Inflammatory macrophage treated with lipopolysaccharide for 4 hours (primary cell): ENCODE measurements at regions not wholly inside any gene's neighbourhood (a gene's known extent, or its start where the extent isn't known, plus 50 kb on each side); places are given as distances from the start of the nearest gene placed in this dataset.

Experiments
- DNase-seq: peaks from one replicate; pipeline ENCODE4 v3.0.0-alpha.2; 2020

DNA sequence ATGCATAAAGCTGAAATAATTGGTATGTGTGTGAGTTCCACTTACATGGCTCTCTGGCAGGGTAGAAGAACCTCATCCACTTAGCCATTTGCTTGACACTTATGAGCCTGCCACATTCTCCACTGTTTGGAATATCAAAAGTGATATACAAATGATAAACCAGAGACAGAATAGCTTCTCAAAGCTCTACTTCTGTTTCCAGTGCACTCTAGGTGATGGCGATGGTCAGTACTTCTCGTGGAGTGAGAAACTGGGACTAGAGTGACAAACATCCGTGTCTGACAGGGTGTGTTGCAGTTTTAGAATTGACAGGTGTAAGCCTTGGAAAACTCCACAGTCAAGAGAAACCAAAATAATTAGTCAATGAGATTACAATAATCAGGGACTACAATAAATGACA, 935.8 kb upstream of the TYRP1 start:
- no peak for DNase-seq

DNA sequence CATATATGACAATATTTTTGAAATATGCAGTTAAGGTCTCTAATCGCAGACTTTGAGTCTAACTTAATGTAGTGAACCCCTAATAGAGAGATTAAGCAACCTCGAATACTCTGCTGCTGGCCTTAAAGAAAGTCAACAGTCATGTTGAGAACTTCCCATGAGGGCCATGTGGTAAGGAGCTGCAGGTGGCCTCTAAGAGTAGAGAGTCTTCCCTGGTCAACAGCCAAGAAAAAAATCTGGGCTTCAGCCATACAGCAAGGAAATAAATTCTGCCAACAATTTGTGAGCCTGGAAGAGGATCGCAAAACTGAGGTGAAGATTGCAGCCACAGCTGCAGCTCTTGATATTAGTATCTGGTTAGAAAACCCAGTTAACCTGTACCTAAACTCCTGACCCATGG, 935.2 kb upstream of the TYRP1 start:
- no peak for DNase-seq

DNA sequence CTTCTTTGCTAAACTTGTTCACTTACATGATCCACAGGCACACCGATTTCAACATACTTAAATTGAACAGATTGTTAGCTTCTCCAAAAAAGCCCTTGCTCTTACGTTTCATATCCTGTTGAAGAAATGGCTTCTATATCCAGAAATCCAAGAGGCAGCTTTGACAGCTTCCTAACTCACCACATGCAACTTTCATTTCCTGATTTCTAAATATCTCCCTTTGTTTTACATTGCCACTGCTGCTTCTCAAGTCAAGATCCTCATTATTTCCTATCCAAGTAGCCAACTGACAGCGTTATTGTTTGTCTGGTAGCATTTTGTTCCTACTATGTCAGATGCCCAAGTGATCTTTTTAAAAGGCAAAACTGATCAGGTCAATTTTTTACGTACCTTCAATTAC, 913.2 kb upstream of the TYRP1 start:
- no peak for DNase-seq

DNA sequence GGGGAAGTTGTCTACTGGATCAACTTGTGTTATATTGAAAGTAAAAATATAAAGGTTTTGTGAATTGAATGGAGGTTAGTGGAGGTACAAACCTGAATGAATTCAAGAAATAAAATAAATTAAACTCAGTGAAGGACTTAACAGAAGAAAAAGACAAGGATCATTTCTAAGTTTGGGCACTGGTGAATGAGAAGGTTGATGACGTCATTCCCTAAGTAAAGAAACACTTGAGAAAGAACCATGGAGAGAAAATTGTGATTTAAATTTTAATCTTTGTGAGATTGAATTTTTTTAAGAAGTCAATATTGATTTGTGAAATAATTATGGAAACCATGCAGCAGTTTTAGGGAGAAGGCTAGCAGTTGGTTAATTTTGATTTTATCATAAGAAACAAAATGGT, 900.3 kb upstream of the TYRP1 start:
- DNase-seq = no peak

DNA sequence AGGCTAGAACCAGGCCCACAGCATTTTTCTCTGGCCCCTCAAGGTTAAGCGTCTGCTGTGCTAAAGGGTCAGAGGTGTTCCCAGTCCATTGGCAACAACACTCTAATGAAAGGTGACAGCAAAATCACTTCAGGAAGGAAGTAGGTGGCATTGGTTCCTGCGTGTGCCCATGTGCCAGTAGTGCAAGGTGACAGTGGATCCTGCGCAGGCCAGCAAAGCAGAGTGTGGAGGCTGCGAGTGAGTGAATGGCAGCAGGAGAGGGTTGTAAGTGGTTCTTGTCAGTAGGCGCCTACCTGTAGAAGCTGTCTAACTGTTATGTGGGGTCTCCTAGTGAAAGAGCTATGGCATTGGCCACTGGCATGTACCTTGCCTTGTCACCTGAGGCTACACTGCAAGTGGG, 898.2 kb upstream of the TYRP1 start:
- DNase-seq = no peak

DNA sequence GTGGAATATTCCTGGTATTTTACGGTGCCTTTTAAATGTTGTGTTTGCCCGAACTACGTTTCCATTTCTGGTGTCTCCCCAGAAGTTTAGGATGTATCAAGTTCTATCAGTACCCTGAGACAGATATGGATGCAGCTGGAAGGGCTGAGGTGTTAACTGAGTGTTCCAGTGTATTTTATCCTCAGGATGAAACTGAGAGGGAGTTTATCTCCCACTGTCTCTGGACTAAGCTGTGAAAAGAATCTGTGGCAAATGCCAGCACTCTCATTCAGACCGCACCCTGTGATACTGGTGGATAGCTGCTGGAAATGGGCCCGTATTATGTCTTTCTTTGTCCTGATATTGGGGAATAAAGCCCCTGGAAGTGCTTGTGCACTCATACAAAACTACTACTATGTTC, 887.2 kb upstream of the TYRP1 start:
- no peak for DNase-seq

DNA sequence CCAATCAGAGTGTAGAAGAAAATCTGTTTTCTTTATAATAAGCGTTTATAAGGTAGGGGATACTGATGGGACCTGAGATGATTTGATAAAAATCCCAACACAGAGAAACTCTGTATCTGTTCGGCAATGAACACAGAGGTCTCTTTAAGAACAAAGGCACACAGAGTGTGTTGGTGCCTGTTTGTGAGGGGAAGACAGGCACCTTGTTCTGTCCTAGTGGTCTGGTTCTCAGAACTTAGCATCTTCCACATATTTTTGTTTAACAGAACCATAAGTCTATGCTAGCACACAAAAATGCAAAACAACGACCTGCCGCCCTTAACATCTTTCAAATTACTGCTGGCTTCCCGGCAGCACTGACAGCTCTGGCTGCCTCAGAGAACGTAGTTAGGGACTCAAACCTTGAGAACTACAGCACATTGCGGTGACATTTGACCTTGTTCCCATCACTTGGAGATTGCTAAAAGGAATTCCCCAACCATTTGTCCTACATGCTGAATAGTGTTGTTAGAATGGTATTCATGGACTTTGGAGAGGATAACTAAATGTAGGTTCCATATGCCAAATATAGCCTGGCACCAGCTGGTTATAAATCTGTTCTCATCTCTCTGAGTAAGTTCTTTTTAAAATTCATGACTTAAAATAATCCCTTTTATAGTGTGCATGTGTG, 871.7 kb upstream of the TYRP1 start:
- no peak for DNase-seq

DNA sequence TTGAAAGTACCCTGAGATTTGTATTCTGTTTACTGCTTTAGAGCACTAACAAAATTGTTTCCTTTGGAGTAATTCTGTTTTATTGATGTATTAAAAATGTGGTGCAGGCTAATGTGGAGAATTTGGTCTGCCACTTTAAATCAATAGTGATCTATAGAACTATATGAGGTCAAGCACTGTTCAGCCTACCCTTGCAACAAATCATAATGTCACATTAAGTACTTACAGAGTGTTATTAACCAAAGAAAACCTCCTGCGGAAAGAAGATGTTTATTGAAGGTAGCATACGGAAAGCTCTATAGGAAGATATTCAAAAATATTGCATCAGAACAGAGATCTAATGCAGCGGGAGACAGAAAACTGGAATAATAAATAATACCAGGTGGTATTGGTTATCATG, 865.0 kb upstream of the TYRP1 start:
- no peak for DNase-seq

DNA sequence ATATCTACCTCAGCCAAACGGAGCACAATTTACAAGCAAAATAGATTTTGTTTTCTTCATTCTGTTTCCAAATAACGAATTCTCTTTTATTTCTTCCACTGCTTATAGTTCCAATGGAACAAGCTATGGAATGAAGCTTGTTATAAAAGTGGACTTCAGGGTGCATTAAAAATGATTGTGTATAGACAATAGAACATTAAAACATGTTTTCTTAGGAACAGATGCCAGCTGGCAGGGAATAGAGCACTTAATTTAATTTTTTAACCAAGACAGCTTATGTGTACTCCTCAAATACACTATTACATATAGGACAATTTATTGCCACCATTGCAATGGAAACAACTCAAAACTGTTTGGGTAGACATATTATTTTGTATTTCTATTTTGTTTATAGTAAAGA, 860.1 kb upstream of the TYRP1 start:
- DNase-seq = no peak

DNA sequence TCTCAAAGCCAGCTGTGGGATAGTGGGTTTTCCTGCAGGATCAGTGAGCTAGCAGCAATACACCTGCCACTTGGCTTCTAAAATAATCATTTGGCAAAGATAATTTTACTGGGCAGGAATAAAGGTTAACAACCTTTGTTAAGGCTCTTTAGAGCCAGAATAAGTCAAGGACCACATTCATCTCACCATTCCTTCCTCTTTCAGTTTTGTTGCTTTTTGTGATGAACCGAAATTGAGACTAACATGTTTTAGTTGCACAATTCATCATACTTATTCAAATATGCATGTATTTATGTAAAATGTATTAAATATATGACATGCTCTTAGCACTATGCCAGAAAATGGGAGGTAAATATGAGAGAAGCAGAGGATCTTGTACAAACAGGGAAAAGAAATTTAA, 824.4 kb upstream of the TYRP1 start:
- DNase-seq = no peak

DNA sequence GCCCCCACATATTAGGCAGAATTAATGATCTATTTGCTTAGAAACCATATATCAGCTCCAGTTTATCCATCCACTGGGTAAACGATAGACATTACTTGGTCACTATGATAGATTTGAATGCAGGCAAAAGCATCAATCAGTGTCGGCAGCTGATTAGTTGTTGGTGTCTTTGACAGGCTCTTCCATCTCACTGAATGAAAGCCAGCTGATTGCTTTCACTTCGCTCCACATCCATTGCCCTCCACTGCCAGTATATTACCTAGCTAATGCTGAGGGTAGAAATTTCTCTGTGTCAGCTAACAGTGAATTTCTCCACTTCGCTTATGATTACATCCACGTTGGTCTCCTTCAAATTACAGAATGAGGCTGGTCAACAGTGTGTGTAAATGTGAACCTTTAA, 821.3 kb upstream of the TYRP1 start:
- DNase-seq = no peak

DNA sequence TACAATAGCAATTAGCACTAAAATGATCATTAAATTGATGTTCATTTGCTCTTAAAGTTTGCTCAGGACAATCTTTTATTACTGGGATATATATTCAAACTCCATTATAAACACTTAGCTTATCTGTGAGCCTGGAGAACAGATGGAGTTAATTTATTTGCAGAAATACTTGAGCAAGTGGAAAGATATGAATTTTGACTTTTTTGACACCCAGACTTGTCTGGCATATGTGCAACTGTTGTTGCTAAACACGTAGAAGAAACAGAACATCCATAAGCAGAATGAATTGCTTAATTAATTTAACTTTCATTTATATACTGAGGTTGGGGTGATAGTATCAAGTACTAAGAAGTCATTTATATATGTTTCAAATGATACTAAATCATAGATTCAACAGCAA, 820.7 kb upstream of the TYRP1 start:
- DNase-seq = no peak

DNA sequence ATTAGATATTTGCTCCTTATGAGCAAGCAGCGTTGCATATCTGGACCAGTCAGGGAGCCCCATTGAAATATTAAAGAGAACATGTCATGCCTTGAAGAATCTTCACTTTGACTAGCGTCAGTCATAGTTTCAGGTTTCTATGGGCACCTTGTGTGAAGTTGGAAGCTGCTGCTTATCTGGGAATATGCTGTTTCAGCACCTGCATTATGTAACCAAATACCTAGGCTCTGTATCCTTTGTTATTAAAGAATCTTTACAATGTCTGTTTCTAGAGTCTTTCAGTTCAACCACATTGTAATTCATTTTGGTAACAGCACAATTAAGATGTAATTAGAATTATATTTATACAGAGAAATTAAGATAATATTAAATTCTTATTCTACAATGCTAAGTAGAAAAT, 818.8 kb upstream of the TYRP1 start:
- no peak for DNase-seq

DNA sequence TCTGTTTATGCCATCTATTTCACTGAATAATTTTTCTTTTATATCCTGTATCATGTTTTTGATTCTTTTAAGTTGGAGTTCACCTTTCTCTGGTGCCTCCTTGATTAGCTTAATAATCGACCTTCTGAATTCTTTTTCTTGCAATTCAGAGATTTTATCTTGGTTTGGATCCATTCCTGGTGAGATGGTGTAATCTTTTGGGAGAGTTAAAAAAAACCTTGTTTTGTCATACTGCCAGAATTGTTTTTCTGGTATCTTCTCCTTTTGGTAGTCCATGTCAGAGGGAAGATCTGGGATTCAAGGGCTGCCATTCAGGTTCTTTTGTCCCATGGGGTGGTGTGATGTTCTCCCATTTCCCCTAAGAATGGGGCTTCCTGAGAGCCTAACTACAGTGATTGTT, 800.8 kb upstream of the TYRP1 start:
- no peak for DNase-seq

DNA sequence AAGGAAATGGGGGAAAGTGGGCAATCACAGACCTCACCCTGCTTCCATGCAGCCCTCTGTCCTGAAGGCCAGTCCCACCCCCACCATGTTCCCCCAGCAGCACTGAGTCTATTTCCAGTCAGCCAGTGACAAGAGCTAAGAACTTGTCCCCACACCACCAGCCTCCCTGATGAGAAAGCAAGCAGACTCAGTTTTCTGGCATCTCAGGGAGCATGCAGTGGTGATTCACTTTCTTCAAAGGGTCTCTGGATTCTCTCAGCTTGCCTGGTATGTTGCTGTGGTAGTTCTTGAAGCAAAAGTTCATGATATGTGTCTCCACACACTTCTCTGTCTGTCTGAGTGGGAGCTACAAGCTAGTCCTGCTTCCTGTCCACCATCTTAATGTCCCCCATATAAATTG, 799.9 kb upstream of the TYRP1 start:
- DNase-seq = no peak

DNA sequence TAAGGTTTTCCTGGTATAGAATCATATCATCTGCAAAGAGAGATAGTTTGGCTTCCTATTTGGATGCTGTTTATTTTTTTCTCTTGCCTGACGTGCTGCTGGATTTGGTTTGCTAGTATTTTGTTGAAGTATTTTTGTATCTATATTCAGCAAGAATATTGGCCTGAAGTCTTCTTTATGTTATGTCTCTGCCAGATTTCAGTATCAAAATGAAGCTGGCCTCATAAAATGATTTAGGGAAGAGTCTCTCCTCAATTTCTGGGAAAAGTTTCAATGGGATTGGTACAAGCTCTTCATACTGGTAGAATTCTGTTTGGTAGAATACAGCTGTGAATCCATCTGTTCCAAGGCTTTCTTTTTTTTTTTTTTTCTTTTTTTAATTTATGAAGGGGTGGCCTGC, 799.0 kb upstream of the TYRP1 start:
- no peak for DNase-seq

DNA sequence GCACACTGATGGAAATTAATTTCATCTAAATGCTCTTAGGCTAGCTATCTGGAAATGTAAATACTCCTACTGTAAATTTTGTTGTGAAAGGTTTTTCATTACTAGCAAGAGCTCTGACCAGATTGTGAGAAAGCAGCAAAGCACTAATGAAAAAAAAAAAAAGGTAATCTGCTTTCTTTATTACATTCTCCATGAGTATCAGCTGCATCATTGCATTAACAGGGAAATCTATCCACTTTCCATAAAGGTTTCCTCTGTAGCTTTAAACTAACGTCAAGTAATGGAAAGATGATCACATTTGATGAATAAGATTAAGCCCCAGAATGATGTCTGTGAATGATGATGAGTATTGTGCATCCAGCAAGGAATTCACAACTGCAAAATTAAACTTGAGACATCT, 790.6 kb upstream of the TYRP1 start:
- no peak for DNase-seq

DNA sequence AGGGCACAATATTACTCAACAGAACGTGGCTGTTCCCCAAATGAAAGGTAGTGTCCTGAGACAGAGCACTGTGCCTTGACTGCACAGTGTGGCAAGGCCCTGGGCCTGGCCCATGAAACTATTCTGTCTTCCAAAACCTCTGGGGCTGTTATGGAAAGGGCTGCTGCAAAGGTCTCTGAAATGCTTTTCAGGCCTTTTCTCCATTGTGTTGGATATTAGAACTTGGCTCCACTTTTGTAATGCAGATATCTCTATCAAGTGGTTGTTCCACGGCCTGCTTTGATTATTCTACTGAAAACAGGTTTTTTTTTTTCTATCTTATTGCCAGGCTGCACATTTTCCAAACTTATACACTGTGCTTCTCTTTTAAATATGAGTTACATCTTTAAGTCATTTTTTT, 777.5 kb upstream of the TYRP1 start:
- no peak for DNase-seq

DNA sequence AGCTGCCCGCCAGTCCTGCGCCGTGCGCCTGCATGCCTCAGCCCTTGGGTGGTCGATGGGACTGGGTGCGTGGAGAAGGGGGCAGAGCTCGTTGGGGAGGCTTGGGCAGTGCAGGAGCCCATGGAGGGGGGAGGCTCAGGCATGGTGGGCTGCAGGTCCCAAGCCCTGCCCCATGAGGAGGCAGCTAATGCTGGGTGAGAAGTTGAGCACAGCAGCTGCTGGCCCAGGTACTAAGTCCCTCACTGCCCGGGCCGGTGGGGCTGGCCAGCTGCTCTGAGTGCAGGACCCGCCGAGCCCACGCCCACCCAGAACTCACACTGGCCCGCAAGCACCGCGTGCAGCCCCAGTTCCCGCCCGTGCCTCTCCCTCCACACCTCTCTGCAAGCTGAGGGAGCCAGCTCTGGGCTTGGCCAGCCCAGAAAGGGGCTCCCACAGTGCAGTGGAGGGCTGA, 764.3 kb upstream of the TYRP1 start:
- no peak for DNase-seq

DNA sequence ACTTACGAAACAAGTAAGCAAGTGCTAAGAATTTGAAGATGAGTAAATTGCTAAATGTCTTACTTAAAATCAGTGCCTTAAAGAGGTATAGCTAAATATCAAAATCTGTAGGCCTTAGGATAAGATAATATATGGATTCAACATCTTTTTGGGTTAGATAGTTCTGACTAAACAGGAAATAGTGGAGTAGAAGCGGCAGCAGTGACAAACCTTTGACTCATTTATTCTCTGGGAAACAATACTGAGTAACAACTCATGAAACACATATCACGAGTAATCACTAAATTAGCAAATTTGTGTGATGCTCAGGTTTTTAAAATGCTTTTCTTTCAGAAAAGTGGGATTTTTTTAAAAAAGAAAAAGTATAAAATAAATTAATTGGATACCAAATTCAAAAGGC, 762.1 kb upstream of the TYRP1 start:
- no peak for DNase-seq

DNA sequence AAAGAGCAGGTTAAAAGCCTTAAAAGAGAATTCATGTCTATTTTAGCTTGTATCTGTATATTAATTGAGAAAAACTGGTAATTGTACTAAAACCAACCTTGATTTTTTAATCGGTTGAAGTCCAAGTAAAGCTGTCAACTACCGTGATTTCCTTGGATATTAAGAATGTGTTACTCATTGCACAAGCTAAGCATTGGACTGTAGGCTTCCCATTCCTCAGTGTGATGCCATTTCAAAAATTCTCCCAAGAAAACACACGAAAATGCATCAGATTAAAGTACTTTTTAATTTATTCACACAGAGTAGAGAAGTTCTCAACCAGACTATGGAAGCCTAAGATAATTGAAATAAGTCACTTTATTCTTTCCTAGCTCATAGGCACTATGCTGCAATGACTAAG, 761.4 kb upstream of the TYRP1 start:
- no peak for DNase-seq

DNA sequence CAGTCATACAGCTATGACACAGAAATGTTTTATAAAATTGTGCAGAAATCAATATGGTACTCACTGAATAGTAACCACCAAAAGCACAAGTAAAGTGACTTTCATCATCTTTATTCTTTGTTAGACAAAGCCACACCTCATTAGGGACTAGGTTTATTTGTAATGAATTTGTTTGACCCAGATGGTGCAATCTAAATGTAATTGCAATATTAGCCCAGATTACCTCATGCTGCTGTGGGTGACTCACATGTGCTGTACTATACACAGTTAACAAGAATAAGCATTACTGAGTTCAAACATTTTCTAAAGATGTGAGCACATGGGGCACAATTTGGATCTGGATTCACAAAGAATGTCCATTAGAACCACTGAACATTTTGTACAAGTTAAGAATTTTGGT, 759.3 kb upstream of the TYRP1 start:
- no peak for DNase-seq

DNA sequence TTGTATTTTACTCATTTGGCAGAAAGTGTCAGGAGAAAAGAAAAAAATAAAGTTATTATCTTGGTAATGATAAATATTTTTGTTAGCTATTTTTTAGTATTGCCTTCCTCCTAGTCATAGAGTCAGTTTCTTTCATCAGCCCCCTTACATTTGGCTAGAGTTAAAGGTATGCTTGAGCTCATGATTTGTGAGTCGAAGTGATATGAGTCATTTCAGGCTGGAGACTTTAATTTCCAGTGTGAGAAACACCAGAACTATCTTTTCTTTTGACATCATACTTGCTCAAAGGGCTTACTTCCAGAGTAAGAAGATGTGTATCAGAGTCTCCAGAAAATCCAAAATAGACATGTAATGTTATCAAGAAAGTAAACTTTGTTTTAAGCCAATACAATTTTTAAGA, 746.7 kb upstream of the TYRP1 start:
- no peak for DNase-seq

DNA sequence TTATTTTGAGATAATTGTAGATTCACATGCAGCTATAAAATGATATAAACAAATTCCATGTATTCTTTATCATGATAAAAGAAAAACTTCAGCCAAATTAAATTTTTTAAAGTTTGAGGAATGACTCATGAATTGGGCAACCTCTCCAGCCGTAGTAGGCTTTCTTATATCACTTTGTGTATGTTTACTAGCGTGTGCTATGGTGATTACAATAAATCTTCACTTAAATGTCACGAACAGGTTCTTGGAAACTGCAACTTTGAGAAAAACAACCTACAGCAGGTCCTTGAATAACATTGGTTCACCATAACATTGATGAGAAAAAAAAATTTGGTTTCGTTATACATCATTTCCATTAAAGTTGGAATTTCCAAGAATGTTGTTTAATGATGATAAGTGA, 730.9 kb upstream of the TYRP1 start:
- no peak for DNase-seq

DNA sequence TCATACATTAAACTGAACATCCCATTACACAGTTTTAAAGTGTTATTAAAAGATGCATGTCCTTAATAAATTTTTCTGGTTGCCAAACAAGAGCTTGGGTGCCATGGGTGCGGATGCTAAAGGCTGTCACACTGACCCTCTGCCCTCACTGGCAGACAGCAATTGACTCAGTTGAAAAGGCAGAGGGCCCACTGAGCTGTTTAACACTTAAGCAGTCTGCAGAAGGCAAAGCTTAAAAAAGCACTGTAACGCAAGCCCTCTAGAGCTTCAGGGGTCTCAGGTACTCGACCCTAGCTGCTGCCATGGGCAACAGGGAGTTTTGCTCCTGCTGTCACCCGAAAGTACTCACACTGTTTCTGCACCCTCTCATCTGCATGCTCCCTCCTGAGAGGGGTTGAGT, 726.4 kb upstream of the TYRP1 start:
- no peak for DNase-seq

DNA sequence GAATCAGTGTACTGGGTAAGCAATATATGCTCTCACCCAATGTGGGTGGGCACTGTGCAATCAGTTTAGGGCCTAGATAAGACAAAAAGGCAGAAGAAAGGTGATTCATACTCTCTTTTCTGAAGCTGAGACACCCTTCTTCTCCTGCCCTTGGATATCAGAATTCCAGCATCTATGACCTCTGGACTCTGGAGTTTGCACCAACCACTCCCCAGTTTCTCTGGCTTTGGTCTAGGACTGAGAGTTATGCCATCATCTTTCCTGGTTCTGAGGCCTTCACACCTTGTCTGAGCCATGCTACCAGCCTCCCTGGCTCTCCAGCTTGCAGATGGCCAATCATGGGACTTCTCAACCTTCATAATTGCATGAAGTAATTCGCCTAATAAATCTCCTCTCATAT, 724.6 kb upstream of the TYRP1 start:
- no peak for DNase-seq
